ENCODE measurements at regions not wholly inside any gene's neighbourhood (a gene's known extent, or its start where the extent isn't known, plus 50 kb on each side); places are given as distances from the start of the nearest gene placed in this dataset.

DNA sequence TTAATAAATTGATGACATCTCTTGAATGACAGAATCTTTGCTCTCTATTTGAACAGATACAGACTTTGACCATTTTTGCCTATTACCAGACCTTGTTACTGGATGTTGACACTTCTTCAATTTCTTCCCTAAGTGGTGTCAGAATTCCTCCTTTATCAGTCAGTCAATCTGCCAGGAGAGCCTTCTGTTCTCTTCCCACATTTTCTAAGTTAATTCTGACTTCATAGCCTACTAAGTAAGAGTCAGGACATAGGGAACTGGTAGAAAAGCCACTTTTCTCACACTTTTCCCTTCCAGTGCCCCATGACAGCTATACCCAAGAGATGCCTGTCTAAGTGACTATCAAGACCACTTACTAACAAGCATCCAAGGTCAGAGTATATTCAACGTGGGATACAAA is 1187.5 kb upstream of the NXPH2 start:
- TF ChIP-seq CTCF (conservative IDR thresholded peaks at IDR 0.05; ENCODE audit: low read depth, low read length) (no peak), EZH2 (IDR thresholded peaks at IDR 0.05; ENCODE audit: low read length, unreplicated experiment) (no peak), EZH2phosphoT487 (IDR thresholded peaks at IDR 0.05; ENCODE audit: borderline replicate concordance, low read length) (no peak)
